ENCODE measurements at regions not wholly inside any gene's neighbourhood (a gene's known extent, or its start where the extent isn't known, plus 50 kb on each side); places are given as distances from the start of the nearest gene placed in this dataset.

- TF ChIP-seq, protein P1, sequence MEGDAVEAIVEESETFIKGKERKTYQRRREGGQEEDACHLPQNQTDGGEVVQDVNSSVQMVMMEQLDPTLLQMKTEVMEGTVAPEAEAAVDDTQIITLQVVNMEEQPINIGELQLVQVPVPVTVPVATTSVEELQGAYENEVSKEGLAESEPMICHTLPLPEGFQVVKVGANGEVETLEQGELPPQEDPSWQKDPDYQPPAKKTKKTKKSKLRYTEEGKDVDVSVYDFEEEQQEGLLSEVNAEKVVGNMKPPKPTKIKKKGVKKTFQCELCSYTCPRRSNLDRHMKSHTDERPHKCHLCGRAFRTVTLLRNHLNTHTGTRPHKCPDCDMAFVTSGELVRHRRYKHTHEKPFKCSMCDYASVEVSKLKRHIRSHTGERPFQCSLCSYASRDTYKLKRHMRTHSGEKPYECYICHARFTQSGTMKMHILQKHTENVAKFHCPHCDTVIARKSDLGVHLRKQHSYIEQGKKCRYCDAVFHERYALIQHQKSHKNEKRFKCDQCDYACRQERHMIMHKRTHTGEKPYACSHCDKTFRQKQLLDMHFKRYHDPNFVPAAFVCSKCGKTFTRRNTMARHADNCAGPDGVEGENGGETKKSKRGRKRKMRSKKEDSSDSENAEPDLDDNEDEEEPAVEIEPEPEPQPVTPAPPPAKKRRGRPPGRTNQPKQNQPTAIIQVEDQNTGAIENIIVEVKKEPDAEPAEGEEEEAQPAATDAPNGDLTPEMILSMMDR (conservative IDR thresholded peaks at IDR 0.05 in 1 of 2, IDR thresholded peaks at IDR 0.05 in 1 of 2; ENCODE audit: extremely low read depth in 1 of 2, insufficient read depth in 1 of 2, low read depth in 1 of 2, low read length in 2 of 2): no peak
- no peak for TF ChIP-seq EZH2 (IDR thresholded peaks at IDR 0.05; ENCODE audit: borderline replicate concordance, low read length)
Measured at GRCh38 chr5:174426388-174426787, 298.0 kb upstream of the MSX2 start.

All from mammary epithelial cell (primary cell).